Activated CD4-positive, alpha-beta T cell treated with anti-CD3 and anti-CD28 coated beads for 4 hours (primary cell): ENCODE measurements at regions not wholly inside any gene's neighbourhood (a gene's known extent, or its start where the extent isn't known, plus 50 kb on each side); places are given as distances from the start of the nearest gene placed in this dataset.

Experiments used
- DNase-seq, 2 donors: peaks; one replicate each; pipeline ENCODE4 v3.0.0-alpha.2; 2020

DNA sequence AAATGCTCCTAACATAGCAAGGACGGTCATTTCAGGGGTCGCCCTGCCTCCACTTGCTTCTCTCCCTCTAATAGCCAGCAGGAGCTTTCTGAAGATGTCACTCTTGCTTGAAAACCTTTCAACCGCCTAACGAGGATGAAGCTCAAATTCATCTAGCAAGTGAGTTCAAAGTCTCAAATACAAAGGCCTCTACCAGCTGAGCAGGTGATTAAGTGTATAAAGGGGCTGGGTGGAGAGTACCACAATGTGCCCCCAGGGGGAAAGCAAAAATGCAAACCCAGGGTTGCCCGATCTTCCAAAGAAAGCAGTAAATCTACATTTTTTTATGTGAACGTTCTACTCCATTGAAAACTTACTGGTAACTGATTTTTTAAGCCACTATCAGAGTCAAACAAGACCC is 50.4 kb upstream of the GRIP2 start:
- no peak for DNase-seq

DNA sequence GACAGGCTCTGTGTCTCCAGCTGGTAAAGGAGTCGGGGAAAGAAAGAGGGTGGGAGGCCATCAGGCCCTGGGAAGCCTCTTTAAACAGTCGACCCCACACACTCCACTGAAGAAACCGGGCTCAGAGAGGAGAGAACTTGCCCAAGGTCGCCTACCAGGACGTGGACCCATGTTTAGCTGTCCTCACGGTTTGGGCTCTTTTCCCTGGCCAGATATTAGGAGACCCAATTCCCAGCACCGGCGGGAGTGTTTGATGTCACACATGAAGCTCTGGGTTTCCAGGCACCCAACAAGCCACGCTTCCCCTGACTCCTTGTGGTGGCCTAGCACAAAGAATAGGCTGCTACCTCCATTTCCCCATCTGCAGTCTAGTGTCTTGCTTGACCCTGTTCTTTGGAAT is 52.2 kb upstream of the GRIP2 start:
- no peak for DNase-seq

DNA sequence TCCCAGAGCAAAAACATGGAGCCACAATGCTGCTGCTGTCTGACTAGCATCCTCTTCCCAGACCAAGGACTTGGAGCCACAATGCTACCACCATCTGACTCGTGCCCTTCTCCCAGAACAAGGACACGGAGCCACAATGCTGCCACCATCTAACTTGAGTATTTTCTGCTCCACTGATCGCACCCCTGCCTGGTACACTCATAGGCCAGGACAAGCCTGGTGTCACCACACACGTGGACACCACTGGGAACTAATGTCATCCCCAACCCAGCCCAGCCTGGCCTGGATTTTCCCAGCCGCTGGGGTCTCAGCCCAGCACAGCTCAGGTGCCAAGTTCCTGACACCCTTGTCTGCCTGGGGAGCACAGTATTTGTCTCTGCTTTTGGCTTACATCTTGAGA is 52.7 kb upstream of the GRIP2 start:
- no peak for DNase-seq

DNA sequence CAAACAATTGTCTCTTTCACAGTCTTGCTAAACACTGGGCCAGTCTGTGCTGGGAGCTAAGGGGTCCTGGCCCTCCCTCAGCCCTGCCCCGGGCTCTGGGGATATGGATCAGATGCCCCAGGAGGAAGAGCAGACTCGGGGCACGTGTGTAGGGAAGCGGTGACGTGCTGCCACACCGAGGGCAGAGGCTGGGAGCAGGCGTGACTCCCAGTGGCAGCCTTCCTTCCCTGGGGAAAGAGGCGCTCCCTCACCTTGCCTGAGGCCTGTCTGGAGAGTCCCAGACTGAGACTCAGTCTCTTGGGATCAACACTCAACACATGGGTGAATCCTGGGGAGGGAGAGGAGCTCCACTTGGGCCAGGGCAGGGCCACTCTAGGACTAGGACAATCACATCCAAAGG is 54.1 kb upstream of the GRIP2 start:
- no peak for DNase-seq

DNA sequence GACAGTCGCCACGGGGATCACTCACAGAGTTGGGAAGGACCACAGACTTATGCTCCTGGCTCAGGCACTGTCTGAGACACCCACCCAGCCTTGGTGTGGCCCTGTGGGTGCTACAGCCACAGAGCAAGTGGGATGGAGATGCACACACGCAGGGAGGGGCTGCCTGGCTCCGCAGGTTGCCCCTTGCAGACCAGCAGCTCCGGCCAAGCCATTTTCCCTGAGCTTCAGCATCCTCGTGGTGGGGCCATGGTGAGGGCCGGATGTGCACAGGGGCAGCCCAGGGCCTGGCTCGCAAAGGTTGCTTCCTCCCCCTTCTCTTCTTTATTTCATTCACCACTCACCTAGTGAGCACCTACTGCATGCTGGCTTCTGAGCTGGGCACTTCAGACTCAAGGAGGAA is 55.4 kb upstream of the GRIP2 start:
- no peak for DNase-seq

DNA sequence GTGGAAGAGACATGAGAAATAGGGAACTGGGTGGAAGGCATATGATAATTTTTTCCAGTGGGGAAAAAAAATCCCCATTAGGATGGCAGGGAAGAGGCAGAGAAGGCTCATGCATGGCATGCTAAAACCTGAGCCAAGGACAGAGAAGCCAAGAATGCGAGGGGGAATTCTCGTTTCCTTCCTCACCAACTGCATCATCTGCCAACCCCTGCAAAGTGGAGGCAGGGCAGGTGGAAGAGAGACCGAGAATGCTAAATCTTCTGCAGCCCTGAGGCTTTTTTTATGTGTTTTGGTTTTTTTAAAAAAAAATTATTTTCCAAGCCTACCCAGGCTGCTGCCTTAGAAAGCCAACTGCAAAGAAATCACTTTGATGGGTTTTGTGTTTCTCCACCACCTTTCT is 54.3 kb upstream of the CCDC174 start:
- no peak for DNase-seq

DNA sequence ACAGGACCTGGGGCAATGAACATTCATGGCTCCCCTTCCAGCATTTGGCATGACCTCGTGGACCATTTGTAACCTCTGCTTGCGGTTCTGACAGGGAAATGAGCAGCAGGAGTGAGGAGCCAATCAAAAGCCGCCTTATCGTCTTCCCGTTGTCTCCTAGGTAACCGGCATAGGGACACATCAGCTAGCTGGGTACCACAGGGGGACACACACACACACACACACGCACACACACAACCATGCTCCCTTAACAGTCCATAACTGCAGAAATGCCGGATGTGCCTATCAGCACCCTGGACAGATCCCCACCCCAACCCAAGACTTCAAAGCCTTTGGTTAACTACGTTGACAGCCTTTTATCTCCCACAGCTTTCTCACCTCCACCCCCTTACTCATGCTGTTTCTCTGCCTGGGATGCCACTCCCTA is 53.4 kb upstream of the CCDC174 start:
- peak; percentile 4 to 15 for DNase-seq

DNA sequence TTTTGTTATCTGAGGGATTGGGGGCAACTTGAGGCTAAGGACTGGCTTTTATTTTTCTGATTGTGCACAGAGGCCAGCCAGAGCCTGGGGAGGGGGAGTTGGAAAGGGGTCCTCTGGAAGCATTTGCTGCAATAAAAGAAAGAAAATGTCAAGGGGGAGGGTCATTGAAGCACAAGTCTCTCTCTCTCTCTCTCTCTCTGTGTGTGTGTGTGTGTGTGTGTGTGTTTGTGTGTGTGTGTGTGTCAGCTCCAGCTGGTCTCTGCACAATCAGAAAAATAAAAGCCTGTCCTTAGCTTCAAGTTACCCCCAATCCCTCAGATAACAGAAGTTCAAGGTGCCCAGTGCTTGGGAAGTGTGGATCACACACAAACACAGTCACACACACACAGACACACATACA is 52.1 kb upstream of the CCDC174 start:
- no peak for DNase-seq

DNA sequence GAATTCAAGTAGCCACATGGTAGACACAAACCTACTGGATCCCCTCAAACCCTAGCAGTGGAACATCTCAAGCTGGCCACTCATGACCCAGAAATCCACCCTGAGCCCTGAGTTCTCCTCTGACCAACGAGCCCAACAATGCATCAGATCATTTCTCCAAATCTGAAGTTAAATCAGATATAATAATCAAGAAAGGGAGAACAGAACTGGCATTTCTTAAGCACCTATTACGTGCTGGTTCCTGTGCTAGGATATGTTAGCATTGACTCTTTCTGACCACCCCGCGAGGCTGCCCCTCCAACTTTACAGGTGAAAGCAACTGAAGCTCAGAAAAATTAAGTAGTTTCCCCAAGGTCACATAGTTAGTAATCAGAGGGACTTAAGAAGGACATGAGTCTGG is 51.5 kb upstream of the CCDC174 start:
- no peak for DNase-seq

DNA sequence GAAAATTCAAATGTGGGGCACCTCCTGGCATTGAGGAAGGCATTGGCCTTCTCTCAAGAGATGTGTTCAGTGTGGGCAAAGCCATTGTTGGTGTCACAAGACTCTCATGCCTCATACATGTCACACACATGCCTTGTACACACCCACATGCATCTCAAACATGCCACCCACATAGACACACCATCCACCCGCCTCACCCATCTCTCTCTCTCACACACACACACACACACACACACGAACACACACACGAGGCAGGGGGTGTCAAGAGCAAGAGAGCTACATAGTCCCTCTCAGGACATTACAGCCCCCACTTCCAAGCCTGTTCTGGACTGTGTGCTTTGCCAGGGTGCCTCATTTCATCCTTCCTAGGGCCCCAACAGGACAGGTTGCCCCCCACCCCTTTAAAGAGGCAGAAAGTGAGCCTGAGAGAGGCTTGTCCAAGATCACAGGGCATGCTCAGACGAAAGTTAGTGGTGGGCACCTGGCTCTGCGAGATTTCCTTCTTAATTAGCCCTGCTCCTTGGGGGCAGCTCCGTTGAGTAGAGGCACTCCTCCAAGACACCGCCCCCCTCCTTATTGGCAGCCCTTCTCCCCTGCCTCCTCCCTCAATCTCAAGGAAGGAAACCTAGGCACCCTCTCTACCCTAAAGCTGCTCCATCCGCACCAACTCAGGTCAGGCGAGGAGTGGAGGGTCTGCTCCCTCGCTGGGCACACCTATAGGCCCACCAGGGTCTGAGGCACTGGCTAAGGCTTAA is 50.5 kb upstream of the CCDC174 start:
- DNase-seq, result no peak

DNA sequence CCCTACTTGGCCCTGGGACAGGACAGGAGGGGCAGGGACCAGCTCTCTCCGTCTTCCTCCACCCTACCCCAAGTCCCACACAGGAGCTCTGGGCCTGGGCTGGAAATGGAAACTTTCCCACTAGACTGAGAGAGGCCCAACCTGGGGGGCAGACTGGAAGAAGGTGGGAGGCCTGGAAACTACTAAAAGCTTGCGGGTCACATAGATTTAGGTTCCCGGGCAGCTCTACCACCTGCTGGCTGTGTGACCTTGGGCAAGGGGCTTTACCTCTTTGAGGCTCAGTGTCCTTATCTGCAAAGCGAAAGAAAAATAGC is 49.9 kb upstream of the CCDC174 start:
- no peak for DNase-seq
